ENCODE measurements at regions not wholly inside any gene's neighbourhood (a gene's known extent, or its start where the extent isn't known, plus 50 kb on each side); places are given as distances from the start of the nearest gene placed in this dataset.

- TF ChIP-seq CTCF (IDR thresholded peaks at IDR 0.05) (no peak), POLR2A (IDR thresholded peaks at IDR 0.05) (no peak)
Measured at GRCh38 chr9:90000925-90001324, 396.1 kb downstream of the GADD45G start.
